Psoas muscle (tissue), 7 donors: ENCODE measurements at regions not wholly inside any gene's neighbourhood (a gene's known extent, or its start where the extent isn't known, plus 50 kb on each side); places are given as distances from the start of the nearest gene placed in this dataset.

Source experiments
- ATAC-seq, 4 donors: fragments of 200-7000 bp; cut with Tn5 transposase; one replicate each; pipeline ENCODE4 v1.9.1; 2020; ENCODE audit warnings: moderate library complexity in 3 of 4, mild to moderate bottlenecking in 2 of 4
- DNase-seq, 2 donors: peaks; one replicate each; pipeline ENCODE4 v3.0.0-alpha.2; 2020
- H3K27ac ChIP-seq: fragments of 200-600 bp; one replicate; pipeline ENCODE4 v1.8.0; 2022
- H3K27me3 ChIP-seq, 3 donors: fragments of 200-600 bp in 1 of 3; one replicate each; pipeline versions ENCODE4 v1.6.1 to v1.8.0; 2013 to 2022; ENCODE audit warnings: low read length in 2 of 3, mild to moderate bottlenecking in 2 of 3, moderate library complexity in 1 of 3; ENCODE audit not compliant: insufficient read depth in 3 of 3
- H3K36me3 ChIP-seq, 2 donors: fragments of 200-600 bp in 1 of 2; one replicate each; pipeline versions ENCODE4 v1.6.1 to v1.8.0; 2013 to 2022; ENCODE audit warnings: low read depth in 1 of 2, mild to moderate bottlenecking in 1 of 2, moderate library complexity in 1 of 2; ENCODE audit not compliant: insufficient read depth in 1 of 2
- H3K4me1 ChIP-seq: fragments of 200-600 bp; one replicate; pipeline ENCODE4 v1.8.0; 2022
- H3K4me3 ChIP-seq: fragments of 200-600 bp; one replicate; pipeline ENCODE4 v1.8.0; 2022; ENCODE audit warnings: mild to moderate bottlenecking
- H3K9me3 ChIP-seq: fragments of 200-600 bp; one replicate; pipeline ENCODE4 v1.8.0; 2022
- WGBS, 3 donors: extraction: QIAGEN DNeasy Blood & Tissue Kit; methylation state at CpG; one replicate each; pipeline versions ENCODE4 v1.1.6 to v1.1.7; 2013; 5-methylcytosine and 5-hydroxymethylcytosine counted together
- intact Hi-C, 2 donors: fragments of 100-400 bp; cut with DNase I; formaldehyde crosslinking; loops; one replicate each; pipeline versions ENCODE4 v1.11.0 to v1.14.2; 2022
- TF ChIP-seq, protein P1 (sequence below): fragments of 200-600 bp; IDR thresholded peaks from one replicate; pipeline ENCODE4 v1.8.0; 2022; ENCODE audit warnings: antibody characterized with exemption
- donor health status: healthy with polysubstance abuse.
- donor health status: DM: no; HTN: no; CAD: no; lungs with moderate emphysema.
- donor health status: Bipolar disorder and iron deficiency.
- donor health status: healthy.
- donor health status: DM: yes; HTN: yes; CAD: no.
- donor health status: DM: no; HTN: no; CAD: no.
- donor health status: DM: yes; HTN: yes; CAD: no.

GRCh38 chr12:25615119-25615518 is 62.0 kb upstream of the LMNTD1 start:
- no peak for DNase-seq
- 55 to 58% (median 56%) methylated on average over 3 of the region's 3 CpGs for WGBS, 3 donors
- no peak overlapping the region for H3K4me3 ChIP-seq

DNA sequence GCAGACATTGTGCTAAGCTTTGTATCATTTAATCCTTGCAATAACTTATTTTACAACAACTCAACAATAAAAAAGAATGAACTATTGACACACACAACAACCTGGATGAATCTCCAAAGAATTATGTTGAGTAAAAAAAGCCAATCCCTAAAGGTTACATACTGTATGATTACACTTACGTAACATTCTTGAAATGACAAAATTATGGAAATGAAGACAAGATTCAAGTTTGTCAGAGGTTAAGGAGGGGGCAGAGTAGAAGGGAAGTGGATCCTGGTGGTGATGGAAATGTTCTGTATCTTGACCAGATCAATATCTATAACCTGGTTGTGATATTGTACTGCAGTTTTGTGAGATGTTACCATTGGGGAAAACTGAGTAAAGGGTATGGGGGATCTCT is 63.2 kb upstream of the LMNTD1 start:
- Histone ChIP-seq H3K27ac (no peak overlapping the region), H3K4me3 (no peak overlapping the region), H3K9me3 (no peaks in the 10 kb centered on the region), H3K36me3 (no peaks in the 10 kb centered on the region), H3K27me3 (no peaks in the 10 kb centered on the region), H3K4me1 (no peaks in the 10 kb centered on the region)
- intact Hi-C loops = no loop called here
- ATAC-seq (no peak), DNase-seq (no peak)
- 92 to 94% (median 93%) methylated on average over 1 of the region's 1 CpG for WGBS, 3 donors
- TF ChIP-seq, protein P1, sequence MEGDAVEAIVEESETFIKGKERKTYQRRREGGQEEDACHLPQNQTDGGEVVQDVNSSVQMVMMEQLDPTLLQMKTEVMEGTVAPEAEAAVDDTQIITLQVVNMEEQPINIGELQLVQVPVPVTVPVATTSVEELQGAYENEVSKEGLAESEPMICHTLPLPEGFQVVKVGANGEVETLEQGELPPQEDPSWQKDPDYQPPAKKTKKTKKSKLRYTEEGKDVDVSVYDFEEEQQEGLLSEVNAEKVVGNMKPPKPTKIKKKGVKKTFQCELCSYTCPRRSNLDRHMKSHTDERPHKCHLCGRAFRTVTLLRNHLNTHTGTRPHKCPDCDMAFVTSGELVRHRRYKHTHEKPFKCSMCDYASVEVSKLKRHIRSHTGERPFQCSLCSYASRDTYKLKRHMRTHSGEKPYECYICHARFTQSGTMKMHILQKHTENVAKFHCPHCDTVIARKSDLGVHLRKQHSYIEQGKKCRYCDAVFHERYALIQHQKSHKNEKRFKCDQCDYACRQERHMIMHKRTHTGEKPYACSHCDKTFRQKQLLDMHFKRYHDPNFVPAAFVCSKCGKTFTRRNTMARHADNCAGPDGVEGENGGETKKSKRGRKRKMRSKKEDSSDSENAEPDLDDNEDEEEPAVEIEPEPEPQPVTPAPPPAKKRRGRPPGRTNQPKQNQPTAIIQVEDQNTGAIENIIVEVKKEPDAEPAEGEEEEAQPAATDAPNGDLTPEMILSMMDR = no peak

More at GRCh38 chr12:25615119-25615518, 62.0 kb upstream of the LMNTD1 start:
- TF ChIP-seq, protein P1 = no peak
- intact Hi-C loops = no loop called here
- H3K27ac ChIP-seq = no peak overlapping the region
- no peaks in the 10 kb centered on the region for H3K4me1 ChIP-seq
- no peaks in the 10 kb centered on the region for H3K36me3 ChIP-seq
- peaks cover 0 to 7% (median 0%) of the 10 kb centered on the region in 3 donors for H3K27me3 ChIP-seq
- H3K9me3 ChIP-seq = no peaks in the 10 kb centered on the region
- peak in 2 of 4 donors; percentile 45 to 65 for ATAC-seq

- WGBS, 3 donors = 71 to 86% (median 80%) methylated on average over 1 of the region's 1 CpG
- H3K27ac ChIP-seq = no peak overlapping the region
- H3K9me3 ChIP-seq = no peaks in the 10 kb centered on the region
- no peaks in the 10 kb centered on the region for H3K36me3 ChIP-seq
- TF ChIP-seq, protein P1 = no peak
- intact Hi-C loops = no loop called here
- H3K4me3 ChIP-seq = no peak overlapping the region
- no peak for DNase-seq
- no peak for ATAC-seq
- no peaks in the 10 kb centered on the region for H3K27me3 ChIP-seq
- H3K4me1 ChIP-seq = no peaks in the 10 kb centered on the region
Observed at GRCh38 chr12:25617991-25618390, 64.9 kb upstream of the LMNTD1 start.

DNA sequence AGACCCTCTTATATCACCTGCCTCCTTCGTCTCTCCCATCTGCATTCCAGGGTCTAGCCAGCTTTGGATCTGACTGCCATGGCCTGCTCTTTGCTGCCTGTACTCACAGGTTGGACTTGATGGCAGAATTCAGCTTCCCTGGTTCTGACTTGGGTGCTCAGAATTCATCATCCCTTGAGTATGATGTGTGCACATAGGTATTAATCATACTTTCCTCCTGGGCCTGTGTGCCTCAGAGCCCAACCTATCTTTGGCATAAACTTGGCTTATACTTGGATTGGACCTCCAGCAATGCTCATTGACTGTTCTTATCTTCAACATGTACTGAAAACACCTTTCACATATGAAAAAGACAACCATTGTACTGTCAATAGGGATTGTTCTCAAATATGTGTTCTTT is 70.7 kb upstream of the LMNTD1 start:
- TF ChIP-seq, protein P1 = no peak
- Histone ChIP-seq H3K4me3 (no peak overlapping the region), H3K27me3 (no peaks in the 10 kb centered on the region), H3K27ac (no peak overlapping the region), H3K4me1 (no peaks in the 10 kb centered on the region), H3K36me3 (no peaks in the 10 kb centered on the region), H3K9me3 (no peaks in the 10 kb centered on the region)
- no peak for DNase-seq
- 85 to 100% (median 92%) methylated on average over 1 of the region's 1 CpG for WGBS, 3 donors
- intact Hi-C loops = no loop called here
- no peak for ATAC-seq

DNA sequence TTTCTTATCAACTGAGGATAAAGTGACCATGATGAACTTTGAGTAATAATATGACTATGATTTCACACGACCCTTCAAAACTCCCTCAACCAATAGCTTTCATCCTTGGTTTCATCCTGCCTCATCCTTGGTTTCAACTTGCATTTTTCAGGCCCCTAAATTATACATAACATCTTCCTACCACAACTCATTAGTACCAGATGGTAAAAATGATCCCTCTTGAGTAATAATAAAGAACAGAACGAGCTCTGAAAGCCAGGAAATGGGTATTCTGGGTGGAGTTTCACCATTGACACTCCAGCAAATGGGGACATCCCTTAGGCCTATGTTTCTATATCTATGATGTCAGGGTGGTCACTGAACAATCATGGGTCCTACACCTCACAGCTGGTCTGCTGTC is 72.1 kb upstream of the LMNTD1 start:
- ATAC-seq (no peak), DNase-seq (no peak)
- H3K36me3 ChIP-seq = no peaks in the 10 kb centered on the region
- no peaks in the 10 kb centered on the region for H3K4me1 ChIP-seq
- WGBS, 3 donors = 40 to 50% (median 42%) methylated on average over 2 of the region's 2 CpGs
- H3K27me3 ChIP-seq = no peaks in the 10 kb centered on the region
- intact Hi-C loops = no loop called here
- TF ChIP-seq, protein P1 = no peak
- H3K9me3 ChIP-seq = no peaks in the 10 kb centered on the region
- H3K4me3 ChIP-seq = no peak overlapping the region
- no peak overlapping the region for H3K27ac ChIP-seq
